ENCODE measurements at regions not wholly inside any gene's neighbourhood (a gene's known extent, or its start where the extent isn't known, plus 50 kb on each side); places are given as distances from the start of the nearest gene placed in this dataset.
"Not testable (repeated sequence)": the region's sequence is repeated elsewhere in the genome, so short reads cannot be mapped to it uniquely, and the experiment has no call there.

DNA sequence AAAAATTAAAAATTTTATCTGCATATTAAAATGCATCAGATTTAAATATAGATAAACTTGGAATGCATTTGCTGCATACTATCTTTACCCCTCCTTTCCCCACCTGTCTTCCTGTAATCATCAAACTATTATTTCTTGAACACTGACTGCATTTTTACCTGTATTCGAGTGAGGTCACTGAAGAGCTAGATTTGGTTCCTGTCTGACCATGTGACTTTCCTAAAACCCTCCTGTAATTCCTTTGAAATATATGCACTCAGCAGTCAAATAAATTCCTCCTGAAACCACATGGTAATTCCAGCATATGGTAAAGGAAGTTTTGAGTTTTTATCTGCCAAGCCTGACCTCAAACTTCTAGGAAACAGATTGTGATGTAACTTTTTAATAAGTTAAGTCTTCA is 445.6 kb upstream of the FRG2C start:
- Histone ChIP-seq H3K36me3 (ENCODE audit: insufficient read depth, insufficient read length, low read length) (no peaks in the 10 kb centered on the region), H3K4me3 (ENCODE audit: insufficient read length, low read depth) (no peak overlapping the region), H3K27me3 (ENCODE audit: insufficient read depth, insufficient read length) (no peaks in the 10 kb centered on the region), H3K4me1 (ENCODE audit: insufficient read depth, insufficient read length) (no peaks in the 10 kb centered on the region), H3K9ac (ENCODE audit: insufficient read length, low read depth) (no peak overlapping the region), H3K9me3 (ENCODE audit: insufficient read depth, low read length) (no peaks in the 10 kb centered on the region)
- no peak for DNase-seq (ENCODE audit: low read depth, low spot score)
- no peak for TF ChIP-seq ZNF274 (IDR thresholded peaks at IDR 0.05; ENCODE audit: low read depth, low read length)
- no peak for TF ChIP-seq SUZ12 (IDR thresholded peaks at IDR 0.05; ENCODE audit: extremely low read depth, insufficient read depth, insufficient read length)
- no peak for TF ChIP-seq YY1 (IDR thresholded peaks at IDR 0.05; ENCODE audit: insufficient read depth, insufficient read length)

DNA sequence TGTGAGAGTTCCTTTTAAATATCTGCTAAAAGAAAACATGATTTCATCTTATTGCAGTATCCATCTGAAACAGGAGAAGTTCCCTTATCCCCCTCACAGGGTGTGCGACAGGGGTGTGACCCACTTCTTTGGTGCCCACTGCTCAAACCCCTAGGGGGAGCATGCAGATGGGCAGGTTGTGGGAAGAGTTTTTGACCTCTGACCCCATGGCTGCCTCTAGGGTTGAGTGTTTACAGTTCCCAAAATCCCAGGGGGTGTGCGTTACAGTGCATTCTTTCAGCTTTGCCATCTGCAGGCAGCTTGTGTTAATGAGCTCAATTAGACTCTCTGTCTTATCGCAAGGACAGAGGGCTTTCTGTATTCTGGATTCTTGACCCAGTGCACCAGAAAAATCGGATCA is 443.2 kb upstream of the FRG2C start:
- H3K9ac ChIP-seq (ENCODE audit: insufficient read length, low read depth) = no peak overlapping the region
- H3K27me3 ChIP-seq (ENCODE audit: insufficient read depth, insufficient read length) = no peaks in the 10 kb centered on the region
- H3K4me1 ChIP-seq (ENCODE audit: insufficient read depth, insufficient read length) = no peaks in the 10 kb centered on the region
- no peaks in the 10 kb centered on the region for H3K9me3 ChIP-seq (ENCODE audit: insufficient read depth, low read length)
- TF ChIP-seq ZNF274 (IDR thresholded peaks at IDR 0.05; ENCODE audit: low read depth, low read length) = no peak
- no peak for TF ChIP-seq YY1 (IDR thresholded peaks at IDR 0.05; ENCODE audit: insufficient read depth, insufficient read length)
- TF ChIP-seq SUZ12 (IDR thresholded peaks at IDR 0.05; ENCODE audit: extremely low read depth, insufficient read depth, insufficient read length) = no peak
- H3K4me3 ChIP-seq (ENCODE audit: insufficient read length, low read depth) = no peak overlapping the region
- no peaks in the 10 kb centered on the region for H3K36me3 ChIP-seq (ENCODE audit: insufficient read depth, insufficient read length, low read length)
- DNase-seq (ENCODE audit: low read depth, low spot score) = no peak

DNA sequence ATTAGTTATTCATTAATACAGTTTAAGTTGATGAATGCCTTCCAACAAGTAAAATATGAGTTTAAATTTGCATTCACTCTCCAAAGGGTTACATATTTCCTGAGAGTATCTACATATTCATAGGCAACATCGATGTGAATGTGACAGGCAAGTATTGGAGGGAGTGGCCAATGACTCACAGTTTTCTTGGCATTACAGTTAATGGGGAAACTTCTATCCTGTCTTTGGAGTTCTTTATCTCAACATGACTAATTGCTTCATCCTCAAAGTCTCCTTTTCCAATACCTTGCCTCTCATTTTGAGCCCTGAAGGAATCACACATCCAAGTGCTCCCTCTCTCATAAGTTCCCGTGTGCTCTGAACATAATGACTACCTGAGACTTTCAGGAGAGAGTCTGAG is 439.7 kb upstream of the FRG2C start:
- Histone ChIP-seq H3K36me3 (ENCODE audit: insufficient read depth, insufficient read length, low read length) (no peaks in the 10 kb centered on the region), H3K9ac (ENCODE audit: insufficient read length, low read depth) (no peak overlapping the region), H3K4me1 (ENCODE audit: insufficient read depth, insufficient read length) (no peaks in the 10 kb centered on the region), H3K9me3 (ENCODE audit: insufficient read depth, low read length) (no peaks in the 10 kb centered on the region), H3K4me3 (ENCODE audit: insufficient read length, low read depth) (no peak overlapping the region), H3K27me3 (ENCODE audit: insufficient read depth, insufficient read length) (no peaks in the 10 kb centered on the region)
- TF ChIP-seq ZNF274 (IDR thresholded peaks at IDR 0.05; ENCODE audit: low read depth, low read length) (no peak), YY1 (IDR thresholded peaks at IDR 0.05; ENCODE audit: insufficient read depth, insufficient read length) (no peak), SUZ12 (IDR thresholded peaks at IDR 0.05; ENCODE audit: extremely low read depth, insufficient read depth, insufficient read length) (no peak)
- DNase-seq (ENCODE audit: low read depth, low spot score) = no peak

DNA sequence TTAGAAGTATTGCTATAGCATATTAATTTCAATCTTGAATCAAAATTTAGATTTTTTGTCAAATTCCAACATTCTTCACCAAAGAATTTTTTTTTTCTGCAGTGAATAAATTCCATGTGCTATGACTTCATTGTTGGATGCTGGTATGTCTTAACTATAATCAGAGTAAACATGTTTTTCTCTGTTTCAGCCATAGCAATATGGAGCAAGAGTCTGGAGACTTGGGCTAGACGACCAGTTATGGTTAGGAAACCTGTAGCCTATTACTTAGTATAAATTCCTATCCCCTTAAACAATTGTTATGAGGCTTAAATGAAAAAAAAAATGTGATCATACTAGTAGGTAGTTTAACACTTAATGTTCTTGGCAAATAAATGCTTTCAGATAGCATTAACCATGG is 431.9 kb upstream of the FRG2C start:
- TF ChIP-seq SUZ12 (IDR thresholded peaks at IDR 0.05; ENCODE audit: extremely low read depth, insufficient read depth, insufficient read length) = no peak
- TF ChIP-seq ZNF274 (IDR thresholded peaks at IDR 0.05; ENCODE audit: low read depth, low read length) = no peak
- TF ChIP-seq YY1 (IDR thresholded peaks at IDR 0.05; ENCODE audit: insufficient read depth, insufficient read length) = no peak
- no peak overlapping the region for H3K4me3 ChIP-seq (ENCODE audit: insufficient read length, low read depth)
- no peaks in the 10 kb centered on the region for H3K27me3 ChIP-seq (ENCODE audit: insufficient read depth, insufficient read length)
- DNase-seq (ENCODE audit: low read depth, low spot score) = no peak
- H3K9me3 ChIP-seq (ENCODE audit: insufficient read depth, low read length) = no peaks in the 10 kb centered on the region
- no peaks in the 10 kb centered on the region for H3K4me1 ChIP-seq (ENCODE audit: insufficient read depth, insufficient read length)
- no peak overlapping the region for H3K9ac ChIP-seq (ENCODE audit: insufficient read length, low read depth)
- H3K36me3 ChIP-seq (ENCODE audit: insufficient read depth, insufficient read length, low read length) = no peaks in the 10 kb centered on the region

DNA sequence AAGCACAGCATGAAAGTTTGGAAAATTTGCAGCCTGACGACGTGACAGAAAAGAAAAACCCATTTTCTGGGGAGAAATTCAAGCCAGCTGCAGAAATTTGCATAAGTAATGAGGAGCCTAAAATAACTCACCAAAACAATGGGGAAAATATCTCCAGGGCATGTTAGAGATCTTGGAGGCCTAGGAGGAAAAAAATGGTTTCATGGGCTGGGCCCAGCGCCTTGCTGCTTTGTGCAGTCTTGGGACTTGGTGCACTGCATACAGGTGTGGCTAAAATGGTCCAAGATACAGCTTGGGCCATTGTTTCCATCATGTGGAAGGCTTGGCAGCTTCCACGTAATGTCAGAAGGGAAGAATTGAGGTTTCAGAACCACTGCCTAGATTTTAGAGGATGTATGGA is 428.5 kb upstream of the FRG2C start:
- Histone ChIP-seq H3K36me3 (ENCODE audit: insufficient read depth, insufficient read length, low read length) (no peaks in the 10 kb centered on the region), H3K4me3 (ENCODE audit: insufficient read length, low read depth) (no peak overlapping the region), H3K4me1 (ENCODE audit: insufficient read depth, insufficient read length) (no peaks in the 10 kb centered on the region), H3K9ac (ENCODE audit: insufficient read length, low read depth) (no peak overlapping the region), H3K9me3 (ENCODE audit: insufficient read depth, low read length) (no peaks in the 10 kb centered on the region), H3K27me3 (ENCODE audit: insufficient read depth, insufficient read length) (no peaks in the 10 kb centered on the region)
- no peak for DNase-seq (ENCODE audit: low read depth, low spot score)
- TF ChIP-seq YY1 (IDR thresholded peaks at IDR 0.05; ENCODE audit: insufficient read depth, insufficient read length) (no peak), ZNF274 (IDR thresholded peaks at IDR 0.05; ENCODE audit: low read depth, low read length) (no peak), SUZ12 (IDR thresholded peaks at IDR 0.05; ENCODE audit: extremely low read depth, insufficient read depth, insufficient read length) (no peak)

DNA sequence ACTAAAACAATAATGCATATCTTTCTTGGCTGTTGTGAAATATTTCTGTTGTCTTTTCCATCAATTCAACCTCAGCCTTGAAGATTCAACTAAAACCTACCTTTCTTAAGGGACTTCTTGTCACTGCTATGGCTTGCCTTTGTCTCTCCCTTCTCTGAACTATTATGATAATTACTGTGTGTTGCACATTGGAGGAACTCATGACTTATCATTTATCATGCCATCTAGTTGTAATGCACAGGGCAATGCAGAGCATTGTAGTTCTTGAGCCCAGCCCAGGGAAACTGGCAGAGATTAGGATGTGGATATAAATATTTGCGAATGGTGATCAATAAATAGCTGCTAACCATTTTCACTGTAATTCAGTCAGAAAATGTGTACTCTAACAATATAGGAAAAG is 427.1 kb upstream of the FRG2C start:
- DNase-seq (ENCODE audit: low read depth, low spot score) = no peak
- Histone ChIP-seq H3K9ac (ENCODE audit: insufficient read length, low read depth) (no peak overlapping the region), H3K4me3 (ENCODE audit: insufficient read length, low read depth) (no peak overlapping the region), H3K4me1 (ENCODE audit: insufficient read depth, insufficient read length) (no peaks in the 10 kb centered on the region), H3K36me3 (ENCODE audit: insufficient read depth, insufficient read length, low read length) (no peaks in the 10 kb centered on the region), H3K27me3 (ENCODE audit: insufficient read depth, insufficient read length) (no peaks in the 10 kb centered on the region), H3K9me3 (ENCODE audit: insufficient read depth, low read length) (no peaks in the 10 kb centered on the region)
- no peak for TF ChIP-seq SUZ12 (IDR thresholded peaks at IDR 0.05; ENCODE audit: extremely low read depth, insufficient read depth, insufficient read length)
- TF ChIP-seq ZNF274 (IDR thresholded peaks at IDR 0.05; ENCODE audit: low read depth, low read length) = no peak
- no peak for TF ChIP-seq YY1 (IDR thresholded peaks at IDR 0.05; ENCODE audit: insufficient read depth, insufficient read length)

DNA sequence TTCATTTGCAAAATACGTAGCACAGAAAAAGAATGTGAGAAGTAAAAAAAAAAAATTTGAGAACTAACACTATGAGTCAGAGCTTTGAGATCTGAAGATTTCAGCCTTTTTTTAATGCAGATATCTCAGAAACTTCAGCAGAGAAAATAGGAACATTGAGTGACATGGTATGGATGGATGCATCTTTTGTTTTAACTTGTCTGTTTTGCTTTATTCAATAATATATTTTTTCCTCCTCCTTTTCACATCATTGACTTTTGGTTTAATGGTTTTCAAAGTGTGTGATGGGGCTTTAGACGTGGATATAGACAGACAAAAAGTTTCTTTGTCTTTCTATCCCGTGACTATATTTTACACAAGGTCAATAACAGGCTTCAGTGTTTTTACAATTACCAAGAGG is 426.7 kb upstream of the FRG2C start:
- Histone ChIP-seq H3K36me3 (ENCODE audit: insufficient read depth, insufficient read length, low read length) (no peaks in the 10 kb centered on the region), H3K9me3 (ENCODE audit: insufficient read depth, low read length) (no peaks in the 10 kb centered on the region), H3K9ac (ENCODE audit: insufficient read length, low read depth) (no peak overlapping the region), H3K27me3 (ENCODE audit: insufficient read depth, insufficient read length) (no peaks in the 10 kb centered on the region), H3K4me3 (ENCODE audit: insufficient read length, low read depth) (no peak overlapping the region), H3K4me1 (ENCODE audit: insufficient read depth, insufficient read length) (no peaks in the 10 kb centered on the region)
- DNase-seq (ENCODE audit: low read depth, low spot score) = no peak
- TF ChIP-seq ZNF274 (IDR thresholded peaks at IDR 0.05; ENCODE audit: low read depth, low read length) = no peak
- TF ChIP-seq SUZ12 (IDR thresholded peaks at IDR 0.05; ENCODE audit: extremely low read depth, insufficient read depth, insufficient read length) = no peak
- TF ChIP-seq YY1 (IDR thresholded peaks at IDR 0.05; ENCODE audit: insufficient read depth, insufficient read length) = no peak

DNA sequence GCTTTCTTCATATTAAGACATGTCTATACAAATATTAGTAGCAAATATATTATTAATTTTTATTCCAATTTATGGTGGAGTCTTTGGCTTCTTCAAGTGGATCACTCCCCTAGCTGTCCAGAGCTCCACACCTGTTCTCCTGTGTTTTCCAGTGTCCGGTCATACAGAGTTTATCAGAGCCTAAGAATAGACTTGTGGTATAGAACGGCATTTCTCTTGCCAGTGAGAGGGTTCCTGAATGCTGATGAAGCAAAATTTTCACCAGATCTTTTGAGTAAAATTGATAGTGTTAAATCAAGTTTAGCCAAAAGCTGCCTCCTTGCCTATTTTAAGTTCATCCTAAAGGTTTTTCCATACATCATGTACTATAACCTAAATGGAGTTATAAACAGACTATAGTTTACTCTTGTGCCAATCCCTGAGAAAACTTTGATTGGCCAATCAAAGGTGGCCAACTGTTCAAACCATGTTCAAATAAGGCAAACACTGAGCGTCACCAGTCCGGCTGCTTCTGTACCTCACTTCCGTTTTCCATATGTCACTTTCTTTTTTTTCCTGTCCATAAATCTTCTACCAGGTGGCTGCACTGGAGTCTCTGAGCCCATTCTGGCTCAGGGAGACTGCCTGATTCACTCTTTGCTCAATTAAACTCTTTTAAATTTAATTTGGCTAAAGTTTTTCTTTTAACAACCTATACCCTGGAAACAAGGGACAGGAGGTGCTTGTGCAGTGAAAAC is 422.7 kb upstream of the FRG2C start:
- DNase-seq (ENCODE audit: low read depth, low spot score); H3K4me1 ChIP-seq (ENCODE audit: insufficient read depth, insufficient read length); H3K27me3 ChIP-seq (ENCODE audit: insufficient read depth, insufficient read length); H3K9ac ChIP-seq (ENCODE audit: insufficient read length, low read depth); H3K4me3 ChIP-seq (ENCODE audit: insufficient read length, low read depth); H3K36me3 ChIP-seq (ENCODE audit: insufficient read depth, insufficient read length, low read length); H3K9me3 ChIP-seq (ENCODE audit: insufficient read depth, low read length): not testable (repeated sequence)

Data from NT2/D1 (cell line).